GM21528 (cell line): ENCODE measurements at regions not wholly inside any gene's neighbourhood (a gene's known extent, or its start where the extent isn't known, plus 50 kb on each side); places are given as distances from the start of the nearest gene placed in this dataset.
A peak's percentile ranks its signal among the peaks of the same experiment; 100 is the strongest.
"Not testable (repeated sequence)": the region's sequence is repeated elsewhere in the genome, so short reads cannot be mapped to it uniquely, and the experiment has no call there.

Experiments
- ATAC-seq: cut with Tn5 transposase; IDR thresholded peaks from one replicate; pipeline ENCODE4 v1.9.1; 2021; ENCODE audit warnings: mild to moderate bottlenecking, moderate library complexity; ENCODE audit not compliant: unreplicated experiment, low FRiP score

- ATAC-seq, result no peak
These were observed 752.7 kb downstream of the KCNA4 start for GRCh38 chr11:29263971-29264682.

- no peak for ATAC-seq
These were observed 755.0 kb downstream of the KCNA4 start for GRCh38 chr11:29261831-29262230.

GRCh38 chr11:29260939-29261705, 755.7 kb downstream of the KCNA4 start:
- no peak for ATAC-seq

GRCh38 chr11:29258411-29258810, 758.4 kb downstream of the KCNA4 start:
- ATAC-seq, result no peak

GRCh38 chr11:29256580-29256979, 760.2 kb downstream of the KCNA4 start:
- ATAC-seq, result no peak

GRCh38 chr11:29255401-29255800, 761.4 kb downstream of the KCNA4 start:
- ATAC-seq, result no peak

- ATAC-seq, result peak; percentile 58
These were observed 765.1 kb downstream of the KCNA4 start for GRCh38 chr11:29251738-29252137.

- ATAC-seq, result no peak
These were observed 767.1 kb downstream of the KCNA4 start for GRCh38 chr11:29249713-29250112.

- no peak for ATAC-seq
These were observed 772.5 kb downstream of the KCNA4 start for GRCh38 chr11:29244355-29244754.

- no peak for ATAC-seq
These were observed 773.2 kb downstream of the KCNA4 start for GRCh38 chr11:29243616-29244015.

GRCh38 chr11:29231991-29232390, 784.8 kb downstream of the KCNA4 start:
- no peak for ATAC-seq

GRCh38 chr11:29231586-29231985, 785.2 kb downstream of the KCNA4 start:
- no peak for ATAC-seq

GRCh38 chr11:29227811-29228210, 789.0 kb downstream of the KCNA4 start:
- no peak for ATAC-seq

GRCh38 chr11:29224739-29225384, 792.0 kb downstream of the KCNA4 start:
- ATAC-seq, result no peak

GRCh38 chr11:29219531-29219930, 797.3 kb downstream of the KCNA4 start:
- ATAC-seq, result not testable (repeated sequence)

GRCh38 chr11:29217901-29218300, 798.9 kb downstream of the KCNA4 start:
- no peak for ATAC-seq

GRCh38 chr11:29214833-29215232, 802.0 kb downstream of the KCNA4 start:
- no peak for ATAC-seq

GRCh38 chr11:29211202-29211601, 805.6 kb downstream of the KCNA4 start:
- ATAC-seq, result no peak

GRCh38 chr11:29210426-29210825, 806.4 kb downstream of the KCNA4 start:
- no peak for ATAC-seq

GRCh38 chr11:29208117-29208516, 808.7 kb downstream of the KCNA4 start:
- ATAC-seq, result no peak

- ATAC-seq, result no peak
These were observed 815.9 kb downstream of the KCNA4 start for GRCh38 chr11:29200791-29201562.
